Breast epithelium (tissue), 3 donors: ENCODE measurements at regions not wholly inside any gene's neighbourhood (a gene's known extent, or its start where the extent isn't known, plus 50 kb on each side); places are given as distances from the start of the nearest gene placed in this dataset.

ENCODE experiments used
- CTCF ChIP-seq, 3 donors: fragments of 450-650 bp; IDR thresholded peaks; one replicate each; pipeline ENCODE4 v1.5.1; 2016 to 2017; ENCODE audit warnings: antibody characterized with exemption in 3 of 3, mild to moderate bottlenecking in 3 of 3, moderate library complexity in 3 of 3
- POLR2AphosphoS5 ChIP-seq, 3 donors: sonication (generic); formaldehyde crosslinking; IDR thresholded peaks; one replicate each; pipeline ENCODE4 v1.6.1; 2017; ENCODE audit warnings: antibody characterized with exemption in 3 of 3

GRCh38 chr4:126265888-126266287, 951.1 kb downstream of the FAT4 start:
- TF ChIP-seq CTCF (IDR thresholded peaks at IDR 0.05) (no peak), POLR2AphosphoS5 (IDR thresholded peaks at IDR 0.05) (no peak)
